Esophagus muscularis mucosa (tissue), 4 donors: ENCODE measurements at regions not wholly inside any gene's neighbourhood (a gene's known extent, or its start where the extent isn't known, plus 50 kb on each side); places are given as distances from the start of the nearest gene placed in this dataset.

Experiments
- DNase-seq: peaks from one replicate; pipeline ENCODE4 v3.0.0-alpha.2; 2017; ENCODE audit errors: extremely low spot score
- H3K27ac ChIP-seq, 4 donors: fragments of 200-600 bp; sonication (generic); replicated peaks in 1 of 4; 1 replicate in 3 of 4; 2 replicates in 1 of 4; pipeline ENCODE4 v1.5.1; 2016 to 2019; ENCODE audit warnings: mild to moderate bottlenecking in 1 of 4
- H3K27me3 ChIP-seq, 4 donors: fragments of 200-600 bp; sonication (generic); one replicate each; pipeline versions ENCODE4 v1.5.1 to v1.6.0; 2016 to 2019
- H3K36me3 ChIP-seq, 4 donors: fragments of 200-600 bp; sonication (generic); one replicate each; pipeline ENCODE4 v1.5.1; 2016 to 2019
- H3K4me1 ChIP-seq, 4 donors: fragments of 200-600 bp; sonication (generic); one replicate each; pipeline ENCODE4 v1.5.1; 2016 to 2019
- H3K4me3 ChIP-seq, 4 donors: fragments of 200-600 bp; sonication (generic); 1 replicate in 2 of 4; 2 replicates in 2 of 4; pipeline ENCODE4 v1.5.1; 2016 to 2019; ENCODE audit warnings: mild to moderate bottlenecking in 4 of 4, moderate library complexity in 1 of 4
- H3K9me3 ChIP-seq, 4 donors: fragments of 200-600 bp; sonication (generic); 1 replicate in 3 of 4; 2 replicates in 1 of 4; pipeline ENCODE4 v1.5.1; 2016 to 2019
- EP300 ChIP-seq: sonication (generic); formaldehyde crosslinking; IDR thresholded peaks from one replicate; pipeline ENCODE4 v1.6.1; 2017; ENCODE audit warnings: antibody characterized with exemption
- POLR2A ChIP-seq: fragments of 450-650 bp; IDR thresholded peaks from one replicate; pipeline ENCODE4 v1.6.1; 2017; ENCODE audit warnings: antibody characterized with exemption, moderate library complexity, mild to moderate bottlenecking, low read depth
- POLR2AphosphoS5 ChIP-seq, 2 donors: sonication (generic); formaldehyde crosslinking; IDR thresholded peaks; one replicate each; pipeline ENCODE4 v1.6.1; 2017; ENCODE audit warnings: antibody characterized with exemption in 2 of 2
- WGBS: methylation state at CpG from one replicate; pipeline ENCODE4 v1.1.5; 2018; 5-methylcytosine and 5-hydroxymethylcytosine counted together
- intact Hi-C: fragments of 100-400 bp; cut with DNase I; formaldehyde crosslinking; loops from one replicate; pipeline ENCODE4 v1.15.1; 2023
- TF ChIP-seq, protein P1 (sequence below), 3 experiments: fragments of 200-600 bp in 2 of 3; fragments of 450-650 bp in 1 of 3; sonication (generic) in 2 of 3; IDR thresholded peaks; one replicate each; pipeline ENCODE4 v1.5.1; 2017 to 2019; ENCODE audit warnings: antibody characterized with exemption in 3 of 3, mild to moderate bottlenecking in 2 of 3, moderate library complexity in 1 of 3

DNA sequence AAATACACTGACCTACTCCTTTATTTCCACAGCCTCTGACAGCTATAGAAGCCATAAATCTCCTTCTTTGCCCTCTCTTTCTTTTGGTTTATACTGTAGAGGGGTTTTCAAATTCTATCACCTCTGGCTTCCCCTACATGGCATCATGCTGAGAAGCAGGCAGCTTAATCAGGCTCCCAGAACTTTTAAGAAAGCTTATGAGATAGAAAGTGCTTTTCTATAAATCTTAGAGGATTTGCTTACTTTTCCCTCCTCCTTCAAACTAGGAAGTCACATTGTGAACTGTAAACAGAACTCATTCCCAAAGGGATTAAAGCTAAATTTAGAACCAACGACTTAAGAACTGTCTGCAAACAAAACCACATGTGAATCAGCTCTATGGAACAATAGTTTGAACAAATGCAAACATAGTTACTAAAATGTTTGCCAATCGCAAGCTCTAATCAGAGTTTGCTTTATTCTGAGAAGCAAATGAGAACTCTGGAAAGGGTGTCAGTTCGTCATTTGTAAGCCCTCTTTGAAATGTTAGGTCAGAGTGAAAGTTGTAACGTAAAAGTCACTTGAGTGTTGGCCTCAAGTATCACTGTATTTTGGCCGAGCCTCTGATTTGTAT, 344.1 kb downstream of the RFC3 start:
- WGBS, result 27% methylated on average over 5 of the region's 5 CpGs
- Histone ChIP-seq H3K4me1 (peaks cover 24 to 31% (median 27%) of the 10 kb centered on the region in 4 donors), H3K27me3 (no peaks in the 10 kb centered on the region), H3K4me3 (peak overlapping the region; percentile 6 to 34 (median 22)), H3K27ac (peak overlapping the region; percentile 66 to 81 (median 74)), H3K36me3 (no peaks in the 10 kb centered on the region), H3K9me3 (no peaks in the 10 kb centered on the region)
- no peak for DNase-seq
- intact Hi-C loops, result no loop called here
- TF ChIP-seq POLR2AphosphoS5 (IDR thresholded peaks at IDR 0.05) (no peak), POLR2A (no peak), EP300 (no peak)
- TF ChIP-seq, protein P1, sequence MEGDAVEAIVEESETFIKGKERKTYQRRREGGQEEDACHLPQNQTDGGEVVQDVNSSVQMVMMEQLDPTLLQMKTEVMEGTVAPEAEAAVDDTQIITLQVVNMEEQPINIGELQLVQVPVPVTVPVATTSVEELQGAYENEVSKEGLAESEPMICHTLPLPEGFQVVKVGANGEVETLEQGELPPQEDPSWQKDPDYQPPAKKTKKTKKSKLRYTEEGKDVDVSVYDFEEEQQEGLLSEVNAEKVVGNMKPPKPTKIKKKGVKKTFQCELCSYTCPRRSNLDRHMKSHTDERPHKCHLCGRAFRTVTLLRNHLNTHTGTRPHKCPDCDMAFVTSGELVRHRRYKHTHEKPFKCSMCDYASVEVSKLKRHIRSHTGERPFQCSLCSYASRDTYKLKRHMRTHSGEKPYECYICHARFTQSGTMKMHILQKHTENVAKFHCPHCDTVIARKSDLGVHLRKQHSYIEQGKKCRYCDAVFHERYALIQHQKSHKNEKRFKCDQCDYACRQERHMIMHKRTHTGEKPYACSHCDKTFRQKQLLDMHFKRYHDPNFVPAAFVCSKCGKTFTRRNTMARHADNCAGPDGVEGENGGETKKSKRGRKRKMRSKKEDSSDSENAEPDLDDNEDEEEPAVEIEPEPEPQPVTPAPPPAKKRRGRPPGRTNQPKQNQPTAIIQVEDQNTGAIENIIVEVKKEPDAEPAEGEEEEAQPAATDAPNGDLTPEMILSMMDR (IDR thresholded peaks at IDR 0.05), result no peak

DNA sequence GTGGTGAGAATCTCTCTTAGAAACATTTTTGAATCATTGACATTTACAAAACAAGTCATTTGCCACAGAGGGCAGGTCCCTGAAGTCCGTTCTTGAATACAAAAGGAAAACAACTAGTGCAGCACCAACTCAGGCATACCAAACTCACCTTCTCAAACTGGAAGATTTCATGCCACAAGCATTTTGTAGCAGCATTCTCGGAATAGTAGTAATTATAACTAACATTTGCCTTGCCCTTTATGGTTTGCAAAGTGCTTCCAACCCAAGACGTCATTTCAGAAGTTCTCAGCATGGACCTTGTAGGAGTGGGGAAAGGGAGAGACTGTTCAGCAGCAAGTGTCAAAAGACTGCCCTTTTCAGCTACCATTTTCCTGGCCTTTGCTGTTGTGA, 344.6 kb downstream of the RFC3 start:
- DNase-seq, result no peak
- 31% methylated on average over 3 of the region's 3 CpGs for WGBS
- intact Hi-C loops, result no loop called here
- no peaks in the 10 kb centered on the region for H3K27me3 ChIP-seq
- peak overlapping the region; percentile 66 to 81 (median 74) for H3K27ac ChIP-seq
- peaks cover 20 to 26% (median 22%) of the 10 kb centered on the region in 4 donors for H3K4me1 ChIP-seq
- H3K4me3 ChIP-seq, result peak overlapping the region; percentile 6 to 34 (median 22)
- TF ChIP-seq EP300, result no peak
- no peak for TF ChIP-seq POLR2AphosphoS5 (IDR thresholded peaks at IDR 0.05)
- TF ChIP-seq POLR2A, result no peak
- TF ChIP-seq, protein P1 (IDR thresholded peaks at IDR 0.05), result no peak
- no peaks in the 10 kb centered on the region for H3K9me3 ChIP-seq
- H3K36me3 ChIP-seq, result no peaks in the 10 kb centered on the region

DNA sequence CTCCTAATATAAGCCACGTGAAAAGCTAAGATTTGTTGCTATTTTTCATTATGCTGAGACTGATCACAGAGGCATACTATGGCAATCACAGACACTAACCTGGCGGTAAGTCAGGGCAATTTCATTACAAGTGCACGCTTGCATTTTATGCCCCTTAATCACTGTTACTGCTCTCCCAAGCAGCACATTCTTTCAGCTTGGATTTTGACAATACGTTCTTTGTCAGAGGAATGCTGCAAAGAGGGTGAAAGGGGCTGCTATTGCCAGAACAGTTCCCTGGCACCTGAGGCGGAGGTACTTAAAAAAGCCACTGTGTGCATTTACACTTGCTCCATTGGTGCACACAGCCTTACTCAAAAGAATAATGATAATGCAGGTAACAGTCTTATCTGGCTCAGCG, 346.6 kb downstream of the RFC3 start:
- peaks cover 18 to 25% (median 22%) of the 10 kb centered on the region in 4 donors for H3K4me1 ChIP-seq
- no peak overlapping the region for H3K27ac ChIP-seq
- no peak for TF ChIP-seq EP300
- no peak for TF ChIP-seq POLR2A
- TF ChIP-seq POLR2AphosphoS5 (IDR thresholded peaks at IDR 0.05), result no peak
- TF ChIP-seq, protein P1 (IDR thresholded peaks at IDR 0.05), result no peak
- H3K36me3 ChIP-seq, result no peaks in the 10 kb centered on the region
- H3K9me3 ChIP-seq, result no peaks in the 10 kb centered on the region
- no peak overlapping the region for H3K4me3 ChIP-seq
- no peak for DNase-seq
- intact Hi-C loops, result no loop called here
- WGBS, result 87% methylated on average over 6 of the region's 6 CpGs
- no peaks in the 10 kb centered on the region for H3K27me3 ChIP-seq

DNA sequence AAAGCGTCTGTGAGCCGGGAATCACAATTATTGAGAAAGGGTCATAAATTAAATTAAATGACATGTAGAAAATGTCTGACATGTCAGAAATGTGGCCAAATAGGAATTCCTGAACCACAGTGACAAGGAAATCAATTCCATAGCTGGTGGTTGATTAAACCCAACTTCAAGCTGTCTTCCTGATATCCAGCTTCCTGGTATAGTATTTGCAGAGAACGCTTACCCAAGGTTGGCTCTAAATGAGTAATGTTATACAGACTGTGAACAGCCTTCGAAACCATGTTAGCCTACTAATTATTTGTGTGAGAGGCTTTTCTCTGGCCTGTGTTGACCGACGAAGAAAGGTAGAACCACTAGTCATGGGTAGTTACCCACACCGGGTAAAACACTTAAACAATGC, 347.2 kb downstream of the RFC3 start:
- DNase-seq, result no peak
- no peak overlapping the region for H3K4me3 ChIP-seq
- H3K4me1 ChIP-seq, result peaks cover 18 to 25% (median 22%) of the 10 kb centered on the region in 4 donors
- TF ChIP-seq EP300 (no peak), POLR2A (no peak), POLR2AphosphoS5 (IDR thresholded peaks at IDR 0.05) (no peak)
- TF ChIP-seq, protein P1 (IDR thresholded peaks at IDR 0.05), result no peak
- H3K36me3 ChIP-seq, result no peaks in the 10 kb centered on the region
- intact Hi-C loops, result no loop called here
- no peaks in the 10 kb centered on the region for H3K9me3 ChIP-seq
- no peak overlapping the region for H3K27ac ChIP-seq
- H3K27me3 ChIP-seq, result no peaks in the 10 kb centered on the region
- WGBS, result 87% methylated on average over 7 of the region's 7 CpGs

DNA sequence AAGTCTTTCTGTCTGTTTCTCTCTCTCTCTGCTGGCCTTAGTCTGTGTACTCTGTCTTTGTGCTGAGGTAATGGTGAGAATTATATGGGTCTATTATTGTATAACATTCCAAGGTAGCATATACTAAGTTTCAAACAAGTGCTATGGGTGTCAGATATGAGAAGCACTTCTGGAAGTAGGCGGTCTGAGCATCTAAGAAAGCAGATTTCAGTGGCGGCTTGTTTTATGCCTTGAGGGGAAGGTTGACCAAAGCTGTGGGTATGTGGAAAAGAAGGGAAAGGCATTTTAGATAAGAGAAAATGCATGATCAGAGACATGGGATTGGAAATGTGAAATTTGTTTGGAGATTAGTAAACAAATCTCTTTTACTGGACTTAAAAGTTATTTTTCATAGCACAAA, 348.5 kb downstream of the RFC3 start:
- no peaks in the 10 kb centered on the region for H3K36me3 ChIP-seq
- intact Hi-C loops, result no loop called here
- DNase-seq, result no peak
- no peak overlapping the region for H3K4me3 ChIP-seq
- TF ChIP-seq EP300, result no peak
- TF ChIP-seq POLR2A, result no peak
- TF ChIP-seq, protein P1 (IDR thresholded peaks at IDR 0.05), result no peak
- no peak for TF ChIP-seq POLR2AphosphoS5 (IDR thresholded peaks at IDR 0.05)
- WGBS, result 96% methylated on average over 2 of the region's 2 CpGs
- H3K9me3 ChIP-seq, result no peaks in the 10 kb centered on the region
- peaks cover 18 to 19% (median 19%) of the 10 kb centered on the region in 4 donors for H3K4me1 ChIP-seq
- H3K27me3 ChIP-seq, result no peaks in the 10 kb centered on the region
- H3K27ac ChIP-seq, result no peak overlapping the region
